HG03442 (cell line): ENCODE measurements at regions not wholly inside any gene's neighbourhood (a gene's known extent, or its start where the extent isn't known, plus 50 kb on each side); places are given as distances from the start of the nearest gene placed in this dataset.
A peak's percentile ranks its signal among the peaks of the same experiment; 100 is the strongest.
"Not testable (repeated sequence)": the region's sequence is repeated elsewhere in the genome, so short reads cannot be mapped to it uniquely, and the experiment has no call there.

Experiments used
- ATAC-seq: cut with Tn5 transposase; IDR thresholded peaks from one replicate; pipeline ENCODE4 v1.9.1; 2021; ENCODE audit warnings: mild to moderate bottlenecking, moderate library complexity; ENCODE audit not compliant: unreplicated experiment

DNA sequence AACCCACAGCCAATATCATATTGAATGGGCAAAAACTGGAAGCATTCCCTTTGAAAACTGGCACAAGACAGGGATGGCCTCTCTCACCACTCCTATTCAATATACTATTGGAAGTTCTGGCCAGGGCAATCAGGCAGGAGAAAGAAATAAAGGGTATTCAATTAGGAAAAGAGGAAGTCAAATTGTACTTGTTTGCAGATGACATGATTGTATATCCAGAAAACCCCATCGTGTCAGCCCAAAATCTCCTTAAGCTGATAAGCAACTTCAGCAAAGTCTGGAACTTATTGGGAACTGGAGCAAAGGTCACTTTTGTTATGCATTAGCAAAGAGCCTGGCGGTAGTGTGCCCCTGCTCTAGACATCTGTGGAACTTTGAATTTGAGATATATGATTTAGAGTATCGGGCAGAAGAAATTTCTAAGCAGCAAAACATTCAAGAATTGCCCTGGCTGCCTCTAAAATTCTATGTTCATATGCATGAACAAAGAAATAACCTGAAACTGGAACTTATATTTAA lies 53.4 kb upstream of the PSMA1 start:
- ATAC-seq = not testable (repeated sequence)

DNA sequence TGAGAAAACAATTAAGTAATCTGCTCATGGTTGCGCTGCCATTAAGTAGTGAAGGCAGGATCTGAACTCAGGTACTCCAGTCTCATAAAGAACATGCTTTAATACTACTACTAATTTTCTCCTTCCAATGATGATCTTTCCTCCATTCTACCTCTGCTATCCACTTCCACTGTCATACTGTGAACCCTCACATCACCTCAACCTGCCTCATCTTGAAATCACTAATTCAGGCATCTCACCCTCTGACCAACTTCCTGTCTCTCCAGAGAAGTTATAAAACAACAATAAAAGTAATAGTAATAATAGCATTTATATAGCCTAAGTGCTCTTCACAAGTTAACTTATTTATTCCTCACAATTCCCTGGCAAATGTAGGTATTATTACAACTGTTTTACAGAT lies 57.1 kb upstream of the PSMA1 start:
- ATAC-seq = no peak

DNA sequence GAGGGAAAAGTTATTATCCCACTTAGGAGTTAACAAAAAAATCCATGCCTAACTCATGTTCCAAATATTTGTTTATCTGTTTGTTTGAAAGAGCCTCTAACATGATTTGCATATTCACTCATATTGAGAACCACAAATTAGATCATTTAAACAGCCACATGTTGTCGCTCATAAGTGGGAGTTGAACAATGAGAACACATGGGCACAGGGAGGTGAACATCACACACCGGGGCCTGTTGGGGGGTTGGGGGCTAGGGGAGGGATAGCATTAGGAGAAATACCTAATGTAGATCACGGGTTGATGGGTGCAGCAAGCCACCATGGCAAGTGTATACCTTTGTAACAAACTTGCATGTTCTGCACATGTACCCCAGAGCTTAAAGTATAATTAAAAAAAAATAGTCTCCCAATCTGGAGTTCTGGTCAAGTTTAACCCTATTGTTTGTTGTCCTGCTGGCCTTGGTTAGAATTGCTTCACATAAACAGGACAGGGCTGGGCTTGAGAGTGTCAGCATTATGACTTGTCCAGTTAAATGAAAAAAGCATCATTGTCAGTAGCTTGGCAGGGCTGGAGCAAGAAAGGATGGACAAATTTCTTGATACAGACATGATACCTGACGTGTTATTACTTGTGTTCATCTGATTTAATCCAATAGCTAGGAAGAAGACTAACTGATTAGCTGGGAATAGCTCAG lies 57.8 kb upstream of the PSMA1 start:
- ATAC-seq = no peak

DNA sequence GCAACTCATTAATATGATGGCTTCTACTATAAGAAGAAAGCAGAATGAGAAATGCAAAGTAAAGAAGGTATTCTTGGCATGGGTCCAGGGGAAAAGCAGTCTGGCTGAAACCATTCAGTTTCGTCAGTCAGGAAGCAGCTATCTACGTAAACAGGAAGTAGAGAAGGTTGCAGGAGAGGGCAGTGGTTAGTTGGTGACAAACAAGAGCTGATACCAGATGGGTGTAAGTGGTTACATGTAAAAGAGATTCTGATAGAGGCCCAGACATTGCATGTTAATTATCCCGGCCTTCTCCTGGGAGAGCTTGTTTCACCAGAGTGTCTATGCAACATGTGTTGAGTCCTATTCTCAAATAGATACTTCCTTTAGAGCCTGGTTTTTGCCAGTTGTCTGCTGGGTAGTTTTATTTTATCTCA lies 58.4 kb upstream of the PSMA1 start:
- ATAC-seq = peak; percentile 98

DNA sequence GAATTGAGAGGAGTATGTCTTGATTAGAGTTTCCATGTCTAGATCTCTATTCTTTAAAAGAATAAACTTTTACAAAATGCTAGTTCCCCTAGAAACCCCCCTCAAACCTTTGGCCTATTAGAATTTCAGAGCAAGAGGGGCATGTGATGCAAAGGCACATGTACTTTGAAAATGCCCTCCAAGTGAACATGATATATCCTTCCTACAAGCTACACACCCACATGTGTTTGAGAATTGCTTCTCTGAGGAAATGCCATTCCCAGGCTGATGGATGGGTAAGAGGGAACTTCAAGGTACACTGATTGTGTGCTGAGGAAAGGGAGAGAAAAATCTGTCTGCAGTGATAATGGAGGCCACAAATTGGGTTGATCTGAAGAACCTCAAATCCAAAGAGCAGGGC lies 59.5 kb upstream of the PSMA1 start:
- ATAC-seq = no peak

DNA sequence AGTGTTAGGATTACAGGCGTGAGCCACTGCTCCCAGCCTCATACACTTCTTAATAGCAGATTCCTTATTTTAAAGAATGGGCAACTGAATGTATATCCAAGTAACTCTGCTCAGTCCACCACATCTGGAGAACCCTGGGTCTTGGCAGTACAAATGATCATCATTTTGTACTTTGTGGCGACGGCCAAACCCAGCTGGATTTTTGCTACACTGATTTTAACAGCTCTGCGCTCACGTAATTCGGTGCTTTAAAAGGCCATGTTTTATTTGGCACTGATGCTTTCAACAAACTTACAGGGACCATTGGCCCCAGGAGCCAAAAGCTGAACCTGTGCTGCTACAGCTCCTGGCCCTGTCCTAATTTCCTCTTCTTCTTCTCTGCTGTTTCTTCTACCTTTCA lies 60.8 kb upstream of the PDE3B start:
- no peak for ATAC-seq

DNA sequence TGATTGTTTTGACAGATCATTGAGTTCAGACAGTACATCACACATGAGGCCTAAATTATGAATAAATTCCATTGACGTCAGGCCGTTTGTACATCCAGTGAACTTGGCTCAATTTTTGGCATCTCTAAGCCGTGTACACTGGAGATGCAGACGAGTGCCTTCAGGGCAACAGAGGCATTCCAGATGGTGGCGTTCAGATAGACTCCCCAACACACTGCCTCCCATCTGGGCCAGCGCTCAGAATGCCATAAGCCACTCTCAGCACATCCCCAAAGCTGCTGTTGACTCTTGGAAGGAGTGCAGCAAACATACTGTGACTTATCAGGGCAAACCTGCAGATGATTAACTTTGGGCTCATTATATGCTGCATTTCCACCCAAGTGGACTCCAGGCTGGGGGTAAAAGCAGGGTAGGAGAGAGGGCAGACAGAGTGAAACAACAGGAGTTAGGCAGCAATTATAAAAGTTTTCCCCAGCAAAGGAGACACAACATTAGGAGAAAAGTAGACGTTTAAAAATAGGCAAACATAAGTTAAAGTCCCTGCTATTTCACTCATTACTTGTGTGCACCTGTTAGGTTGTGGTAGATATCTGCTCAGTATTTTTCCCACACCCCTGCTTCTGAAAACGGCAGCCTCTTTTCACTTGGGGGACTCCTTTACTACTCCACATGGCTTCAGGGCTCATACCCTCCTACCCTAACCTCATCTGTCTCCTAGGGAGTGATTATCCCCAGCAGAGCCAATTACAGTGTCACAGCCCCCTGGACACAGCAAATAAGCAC lies 60.2 kb upstream of the PDE3B start:
- no peak for ATAC-seq

DNA sequence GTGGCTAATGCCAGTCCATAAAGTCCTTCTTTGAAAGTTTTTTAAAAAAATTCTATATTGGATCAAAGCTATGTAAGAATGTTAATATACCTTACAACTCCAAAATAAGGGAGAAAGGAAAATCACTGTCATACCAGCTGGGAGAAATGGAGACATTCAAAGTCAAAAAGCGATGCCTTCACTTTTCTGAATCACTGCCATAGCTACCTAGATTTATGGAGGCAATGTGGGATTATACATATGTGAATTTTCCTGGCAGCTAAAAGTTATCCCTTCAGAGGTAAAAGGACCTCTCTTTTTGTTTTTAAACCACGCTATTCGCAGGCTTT lies 59.6 kb upstream of the PDE3B start:
- ATAC-seq = no peak

DNA sequence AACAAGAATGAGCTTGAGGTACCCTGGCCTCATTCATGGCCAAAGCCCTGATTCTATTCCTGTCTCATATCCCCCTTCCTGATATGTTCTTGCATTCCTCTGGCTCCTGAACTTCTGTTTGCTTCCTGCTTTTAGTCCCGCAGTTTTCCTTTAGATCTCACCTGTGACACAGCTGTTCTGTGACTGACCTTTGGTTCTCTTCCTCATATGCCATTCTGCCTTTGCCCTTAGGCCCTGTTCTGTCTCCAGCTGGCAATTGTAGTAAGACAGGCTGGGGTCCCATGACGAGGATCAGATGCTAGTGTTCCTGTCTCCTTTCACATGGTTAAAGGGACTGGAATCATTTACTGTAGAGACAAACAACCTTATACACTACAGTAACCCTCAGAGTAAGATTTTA lies 59.0 kb upstream of the PDE3B start:
- ATAC-seq = no peak

DNA sequence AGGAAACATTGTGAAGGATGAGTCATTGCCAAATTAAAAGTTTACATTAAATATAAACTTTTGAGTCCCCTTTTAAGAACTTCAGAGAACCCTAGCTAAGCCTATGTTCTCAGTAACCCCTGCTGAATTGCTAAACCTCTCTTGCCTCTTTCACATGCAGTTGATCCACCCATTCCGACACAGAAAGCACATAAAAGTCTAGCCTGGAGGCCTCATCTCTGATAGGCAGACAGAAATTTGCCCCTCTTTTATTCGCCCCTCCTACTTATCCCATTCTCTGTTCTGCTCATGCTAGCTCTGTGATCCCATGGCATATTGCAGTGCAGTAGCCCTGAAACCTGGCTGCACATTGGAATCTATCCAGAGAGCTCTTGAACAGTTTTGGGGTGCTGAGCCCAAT lies 58.2 kb upstream of the PDE3B start:
- no peak for ATAC-seq

DNA sequence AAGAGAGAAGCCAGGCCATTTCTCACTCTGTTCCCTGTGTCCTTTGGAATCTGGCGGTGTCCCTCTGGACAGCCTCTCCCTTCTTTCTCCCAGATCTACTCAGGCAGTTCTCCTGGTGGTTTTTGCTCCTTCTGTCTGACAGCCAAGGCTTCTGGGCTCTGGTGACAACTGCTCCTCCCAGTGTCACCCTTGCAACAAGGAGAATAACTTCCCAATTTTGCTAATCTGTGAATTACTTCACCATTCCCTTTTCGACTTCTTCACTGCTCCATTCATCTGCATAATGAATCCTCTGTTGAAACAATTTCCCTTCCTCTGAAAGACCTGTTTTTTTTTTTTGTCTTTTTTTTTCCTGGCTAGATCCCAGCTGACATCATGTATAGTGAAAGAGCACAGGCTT lies 56.3 kb upstream of the PDE3B start:
- ATAC-seq = no peak

DNA sequence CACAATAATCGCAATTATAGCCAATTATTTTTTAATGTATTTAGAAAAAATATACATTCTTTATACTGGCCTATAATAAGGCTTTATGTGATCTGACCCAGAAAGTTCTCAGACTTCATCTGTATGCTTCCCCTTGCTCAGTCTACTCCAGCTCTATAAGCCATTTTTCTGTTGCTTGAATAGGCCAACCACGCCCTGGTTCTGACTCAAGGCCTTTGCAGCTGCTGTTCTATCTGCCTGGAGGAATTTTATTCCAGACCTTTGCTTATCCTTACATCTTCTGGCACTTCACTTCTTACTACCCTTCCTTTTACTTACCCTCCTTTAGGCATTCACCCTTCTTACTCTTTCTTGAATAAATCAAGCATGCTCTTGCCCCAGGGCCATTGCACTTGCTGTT lies 54.9 kb upstream of the PDE3B start:
- ATAC-seq = no peak

DNA sequence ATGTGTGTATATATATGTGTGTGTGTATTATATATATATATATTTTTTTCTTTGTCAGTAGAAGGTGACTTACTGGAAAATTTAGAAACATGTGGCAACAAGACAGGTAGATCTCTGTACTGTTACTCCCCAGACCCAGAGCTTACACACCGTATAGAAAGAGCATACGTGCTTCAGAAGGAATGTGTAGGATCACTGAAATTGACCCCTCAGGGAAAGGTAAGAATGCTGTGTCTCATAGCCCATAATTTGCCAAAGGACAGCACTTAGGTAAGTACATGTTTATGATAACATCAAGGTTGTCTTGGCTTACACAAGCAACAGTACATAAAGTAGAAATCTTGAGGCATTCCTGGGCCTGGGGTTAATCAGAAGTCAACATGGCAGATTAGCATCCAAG lies 54.2 kb upstream of the PDE3B start:
- no peak for ATAC-seq

DNA sequence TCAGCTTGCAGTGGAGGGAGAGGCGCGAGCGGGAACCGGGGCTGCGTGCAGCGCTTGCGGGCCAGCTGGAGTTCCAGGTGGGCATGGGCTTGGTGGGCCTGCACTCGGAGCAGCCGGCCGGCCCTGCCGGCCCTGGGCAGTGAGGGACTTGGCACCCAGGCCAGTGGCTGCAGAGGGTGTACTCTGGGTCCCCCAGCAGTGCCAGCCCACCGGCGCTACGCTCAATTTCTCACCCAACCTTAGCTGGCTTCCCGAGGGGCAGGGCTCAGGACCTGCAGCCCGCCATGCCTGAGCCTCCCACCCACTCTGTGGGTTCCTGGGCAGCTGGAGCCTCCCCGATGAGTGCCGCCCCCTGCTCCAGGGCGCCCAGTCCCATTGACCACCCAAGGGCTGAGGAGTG lies 52.6 kb upstream of the PDE3B start:
- ATAC-seq = not testable (repeated sequence)

DNA sequence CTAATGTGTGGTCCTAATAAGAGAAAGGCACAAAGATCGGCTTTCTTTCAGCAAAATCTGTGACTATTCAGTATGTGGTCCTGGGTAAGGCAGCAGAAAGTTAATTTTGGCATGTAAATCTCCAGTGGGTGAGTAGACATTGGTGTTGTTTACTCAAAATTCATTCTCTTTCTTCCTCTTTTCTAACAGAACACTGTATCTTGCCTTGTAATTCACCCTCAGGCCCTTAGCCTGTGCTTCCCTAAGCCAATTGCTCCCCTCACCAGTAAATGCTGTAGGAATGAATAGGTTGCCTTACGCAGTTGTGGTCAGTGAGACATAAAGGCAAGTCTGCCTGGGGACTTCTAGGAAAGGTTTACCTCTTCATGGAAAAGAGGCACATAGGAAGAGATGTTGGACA lies 49.9 kb upstream of the PDE3B start:
- no peak for ATAC-seq
